ENCODE measurements at regions not wholly inside any gene's neighbourhood (a gene's known extent, or its start where the extent isn't known, plus 50 kb on each side); places are given as distances from the start of the nearest gene placed in this dataset.

DNA sequence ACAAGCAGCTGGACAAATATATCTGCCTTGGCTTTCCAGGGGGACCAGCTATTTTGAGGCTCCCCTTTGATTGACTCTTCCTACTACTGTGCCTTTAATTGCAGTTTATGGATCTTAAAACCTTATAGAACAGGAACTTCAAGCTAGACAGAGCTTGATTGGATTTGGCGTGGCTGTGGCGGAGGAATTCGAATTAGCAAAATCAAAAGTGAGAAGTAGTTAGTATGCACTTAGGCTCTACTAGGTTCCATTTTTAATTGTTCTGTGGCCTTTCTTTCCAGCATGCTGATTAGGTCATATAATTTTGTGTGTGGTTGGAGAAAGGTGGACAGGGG is 248.0 kb downstream of the HIVEP2 start:
- peaks cover 12% of the 10 kb centered on the region; the same call in 1 of the 2 replicates for H3K9me2 ChIP-seq (ENCODE audit: insufficient read depth)
- no peaks in the 10 kb centered on the region for H3K36me3 Mint-ChIP-seq (ENCODE audit: low read depth)
- no peaks in the 10 kb centered on the region for H3K27me3 ChIP-seq (ENCODE audit: insufficient read depth)
- ATAC-seq (no peak), DNase-seq (ENCODE audit: low spot score) (no peak)
- no peak overlapping the region for H3K27ac ChIP-seq (ENCODE audit: low read depth)
- no peak overlapping the region for H3K27ac Mint-ChIP-seq
- H3K4me3 ChIP-seq = no peak overlapping the region
- no peak for TF ChIP-seq EZH2 (IDR thresholded peaks at IDR 0.05; ENCODE audit: low read depth, unreplicated experiment)
- TF ChIP-seq CTCF (conservative IDR thresholded peaks at IDR 0.05; ENCODE audit: low read depth in 2 of 2) = no peak
- TF ChIP-seq, protein P1, sequence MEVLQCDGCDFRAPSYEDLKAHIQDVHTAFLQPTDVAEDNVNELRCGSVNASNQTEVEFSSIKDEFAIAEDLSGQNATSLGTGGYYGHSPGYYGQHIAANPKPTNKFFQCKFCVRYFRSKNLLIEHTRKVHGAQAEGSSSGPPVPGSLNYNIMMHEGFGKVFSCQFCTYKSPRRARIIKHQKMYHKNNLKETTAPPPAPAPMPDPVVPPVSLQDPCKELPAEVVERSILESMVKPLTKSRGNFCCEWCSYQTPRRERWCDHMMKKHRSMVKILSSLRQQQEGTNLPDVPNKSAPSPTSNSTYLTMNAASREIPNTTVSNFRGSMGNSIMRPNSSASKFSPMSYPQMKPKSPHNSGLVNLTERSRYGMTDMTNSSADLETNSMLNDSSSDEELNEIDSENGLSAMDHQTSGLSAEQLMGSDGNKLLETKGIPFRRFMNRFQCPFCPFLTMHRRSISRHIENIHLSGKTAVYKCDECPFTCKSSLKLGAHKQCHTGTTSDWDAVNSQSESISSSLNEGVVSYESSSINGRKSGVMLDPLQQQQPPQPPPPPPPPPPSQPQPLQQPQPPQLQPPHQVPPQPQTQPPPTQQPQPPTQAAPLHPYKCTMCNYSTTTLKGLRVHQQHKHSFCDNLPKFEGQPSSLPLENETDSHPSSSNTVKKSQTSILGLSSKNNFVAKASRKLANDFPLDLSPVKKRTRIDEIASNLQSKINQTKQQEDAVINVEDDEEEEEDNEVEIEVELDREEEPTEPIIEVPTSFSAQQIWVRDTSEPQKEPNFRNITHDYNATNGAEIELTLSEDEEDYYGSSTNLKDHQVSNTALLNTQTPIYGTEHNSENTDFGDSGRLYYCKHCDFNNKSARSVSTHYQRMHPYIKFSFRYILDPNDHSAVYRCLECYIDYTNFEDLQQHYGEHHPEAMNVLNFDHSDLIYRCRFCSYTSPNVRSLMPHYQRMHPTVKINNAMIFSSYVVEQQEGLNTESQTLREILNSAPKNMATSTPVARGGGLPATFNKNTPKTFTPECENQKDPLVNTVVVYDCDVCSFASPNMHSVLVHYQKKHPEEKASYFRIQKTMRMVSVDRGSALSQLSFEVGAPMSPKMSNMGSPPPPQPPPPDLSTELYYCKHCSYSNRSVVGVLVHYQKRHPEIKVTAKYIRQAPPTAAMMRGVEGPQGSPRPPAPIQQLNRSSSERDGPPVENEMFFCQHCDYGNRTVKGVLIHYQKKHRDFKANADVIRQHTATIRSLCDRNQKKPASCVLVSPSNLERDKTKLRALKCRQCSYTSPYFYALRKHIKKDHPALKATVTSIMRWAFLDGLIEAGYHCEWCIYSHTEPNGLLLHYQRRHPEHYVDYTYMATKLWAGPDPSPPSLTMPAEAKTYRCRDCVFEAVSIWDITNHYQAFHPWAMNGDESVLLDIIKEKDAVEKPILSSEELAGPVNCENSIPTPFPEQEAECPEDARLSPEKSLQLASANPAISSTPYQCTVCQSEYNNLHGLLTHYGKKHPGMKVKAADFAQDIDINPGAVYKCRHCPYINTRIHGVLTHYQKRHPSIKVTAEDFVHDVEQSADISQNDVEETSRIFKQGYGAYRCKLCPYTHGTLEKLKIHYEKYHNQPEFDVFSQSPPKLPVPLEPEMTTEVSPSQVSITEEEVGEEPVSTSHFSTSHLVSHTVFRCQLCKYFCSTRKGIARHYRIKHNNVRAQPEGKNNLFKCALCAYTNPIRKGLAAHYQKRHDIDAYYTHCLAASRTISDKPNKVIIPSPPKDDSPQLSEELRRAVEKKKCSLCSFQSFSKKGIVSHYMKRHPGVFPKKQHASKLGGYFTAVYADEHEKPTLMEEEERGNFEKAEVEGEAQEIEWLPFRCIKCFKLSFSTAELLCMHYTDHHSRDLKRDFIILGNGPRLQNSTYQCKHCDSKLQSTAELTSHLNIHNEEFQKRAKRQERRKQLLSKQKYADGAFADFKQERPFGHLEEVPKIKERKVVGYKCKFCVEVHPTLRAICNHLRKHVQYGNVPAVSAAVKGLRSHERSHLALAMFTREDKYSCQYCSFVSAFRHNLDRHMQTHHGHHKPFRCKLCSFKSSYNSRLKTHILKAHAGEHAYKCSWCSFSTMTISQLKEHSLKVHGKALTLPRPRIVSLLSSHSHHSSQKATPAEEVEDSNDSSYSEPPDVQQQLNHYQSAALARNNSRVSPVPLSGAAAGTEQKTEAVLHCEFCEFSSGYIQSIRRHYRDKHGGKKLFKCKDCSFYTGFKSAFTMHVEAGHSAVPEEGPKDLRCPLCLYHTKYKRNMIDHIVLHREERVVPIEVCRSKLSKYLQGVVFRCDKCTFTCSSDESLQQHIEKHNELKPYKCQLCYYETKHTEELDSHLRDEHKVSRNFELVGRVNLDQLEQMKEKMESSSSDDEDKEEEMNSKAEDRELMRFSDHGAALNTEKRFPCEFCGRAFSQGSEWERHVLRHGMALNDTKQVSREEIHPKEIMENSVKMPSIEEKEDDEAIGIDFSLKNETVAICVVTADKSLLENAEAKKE (CRISPR knock-in tag; IDR thresholded peaks at IDR 0.05) = no peak
- no peak for TF ChIP-seq REST (IDR thresholded peaks at IDR 0.05; ENCODE audit: unreplicated experiment)
- no peak for TF ChIP-seq CREB1 (CRISPR knock-in tag; IDR thresholded peaks at IDR 0.05; ENCODE audit: low read depth)
- TF ChIP-seq NANOG (IDR thresholded peaks at IDR 0.05; ENCODE audit: borderline replicate concordance) = no peak
- no peak for TF ChIP-seq ZNF114 (CRISPR knock-in tag; IDR thresholded peaks at IDR 0.05)
- no peak for TF ChIP-seq JUNB (IDR thresholded peaks at IDR 0.05; ENCODE audit: unreplicated experiment)
- TF ChIP-seq EZH2phosphoT487 (IDR thresholded peaks at IDR 0.05; ENCODE audit: unreplicated experiment) = no peak
- no peak for TF ChIP-seq STAT1 (IDR thresholded peaks at IDR 0.05; ENCODE audit: unreplicated experiment)
- no peak for TF ChIP-seq ZNF331 (CRISPR knock-in tag; IDR thresholded peaks at IDR 0.05; ENCODE audit: low read depth)
- TF ChIP-seq POLR2AphosphoS5 (IDR thresholded peaks at IDR 0.05; ENCODE audit: low read depth) = no peak
- TF ChIP-seq, protein P2, sequence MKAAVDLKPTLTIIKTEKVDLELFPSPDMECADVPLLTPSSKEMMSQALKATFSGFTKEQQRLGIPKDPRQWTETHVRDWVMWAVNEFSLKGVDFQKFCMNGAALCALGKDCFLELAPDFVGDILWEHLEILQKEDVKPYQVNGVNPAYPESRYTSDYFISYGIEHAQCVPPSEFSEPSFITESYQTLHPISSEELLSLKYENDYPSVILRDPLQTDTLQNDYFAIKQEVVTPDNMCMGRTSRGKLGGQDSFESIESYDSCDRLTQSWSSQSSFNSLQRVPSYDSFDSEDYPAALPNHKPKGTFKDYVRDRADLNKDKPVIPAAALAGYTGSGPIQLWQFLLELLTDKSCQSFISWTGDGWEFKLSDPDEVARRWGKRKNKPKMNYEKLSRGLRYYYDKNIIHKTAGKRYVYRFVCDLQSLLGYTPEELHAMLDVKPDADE (IDR thresholded peaks at IDR 0.05) = no peak
- no peak overlapping the region for H3K4me3 Mint-ChIP-seq
- peaks cover 12% of the 10 kb centered on the region for H3K4me1 Mint-ChIP-seq
- H3K4me1 ChIP-seq (ENCODE audit: insufficient read depth) = peaks cover 9% of the 10 kb centered on the region
- H4K20me1 ChIP-seq (replicated peaks; ENCODE audit: insufficient read depth) = no peaks in the 10 kb centered on the region
- H2AFZ ChIP-seq = peak overlapping the region; percentile 76
- no peaks in the 10 kb centered on the region for H3K36me3 ChIP-seq (ENCODE audit: insufficient read depth)
- H3K4me2 ChIP-seq = no peak overlapping the region
- no peaks in the 10 kb centered on the region for H3F3A ChIP-seq (replicated peaks; ENCODE audit: low read depth)
- H3K79me2 ChIP-seq (replicated peaks; ENCODE audit: insufficient read depth) = no peaks in the 10 kb centered on the region
- no peaks in the 10 kb centered on the region for H3K9me3 Mint-ChIP-seq
- H3K27me3 Mint-ChIP-seq (ENCODE audit: insufficient read depth, low read depth, poor library complexity) = no peaks in the 10 kb centered on the region
